DMS 273 (cell line): ENCODE measurements at regions not wholly inside any gene's neighbourhood (a gene's known extent, or its start where the extent isn't known, plus 50 kb on each side); places are given as distances from the start of the nearest gene placed in this dataset.

Source experiments
- DNase-seq: peaks from one replicate; lab custom pipeline; 2025; ENCODE audit not compliant: unreplicated experiment; lab: John Stamatoyannopoulos, UW

- peak; percentile 23 for DNase-seq
Measured at GRCh38 chr5:73312146-73312871, 136.3 kb downstream of the FOXD1 start.

GRCh38 chr5:73311291-73312110 lies 137.1 kb downstream of the FOXD1 start:
- DNase-seq, result peak; percentile 56

GRCh38 chr5:73307645-73308355 lies 134.8 kb downstream of the TMEM174 start:
- peak; percentile 31 for DNase-seq

GRCh38 chr5:73306741-73307275 lies 133.8 kb downstream of the TMEM174 start:
- no peak for DNase-seq

GRCh38 chr5:73306078-73306719 lies 133.2 kb downstream of the TMEM174 start:
- no peak for DNase-seq

GRCh38 chr5:73305386-73305785 lies 132.4 kb downstream of the TMEM174 start:
- DNase-seq, result no peak

- DNase-seq, result no peak
Measured at GRCh38 chr5:73304381-73304780, 131.4 kb downstream of the TMEM174 start.

GRCh38 chr5:73303148-73304079 lies 130.4 kb downstream of the TMEM174 start:
- DNase-seq, result no peak

- no peak for DNase-seq
Measured at GRCh38 chr5:73302797-73303147, 129.8 kb downstream of the TMEM174 start.

- DNase-seq, result no peak
Measured at GRCh38 chr5:73301208-73301901, 128.4 kb downstream of the TMEM174 start.

GRCh38 chr5:73300337-73301207 lies 127.6 kb downstream of the TMEM174 start:
- DNase-seq, result no peak

GRCh38 chr5:73299665-73300336 lies 126.8 kb downstream of the TMEM174 start:
- DNase-seq, result no peak

- DNase-seq, result peak; percentile 88
Measured at GRCh38 chr5:73298772-73299630, 126.0 kb downstream of the TMEM174 start.

- DNase-seq, result no peak
Measured at GRCh38 chr5:73298251-73298771, 125.3 kb downstream of the TMEM174 start.

- no peak for DNase-seq
Measured at GRCh38 chr5:73297430-73297829, 124.4 kb downstream of the TMEM174 start.

- no peak for DNase-seq
Measured at GRCh38 chr5:73296772-73297171, 123.8 kb downstream of the TMEM174 start.

- no peak for DNase-seq
Measured at GRCh38 chr5:73295921-73296320, 122.9 kb downstream of the TMEM174 start.
